GM19455 (cell line): ENCODE measurements at regions not wholly inside any gene's neighbourhood (a gene's known extent, or its start where the extent isn't known, plus 50 kb on each side); places are given as distances from the start of the nearest gene placed in this dataset.
A peak's percentile ranks its signal among the peaks of the same experiment; 100 is the strongest.
"Not testable (repeated sequence)": the region's sequence is repeated elsewhere in the genome, so short reads cannot be mapped to it uniquely, and the experiment has no call there.

Experiments used
- ATAC-seq: cut with Tn5 transposase; IDR thresholded peaks from one replicate; pipeline ENCODE4 v1.9.1; 2021; ENCODE audit not compliant: unreplicated experiment

- ATAC-seq: no peak
Measured at GRCh38 chr15:69704700-69705099, 252.1 kb downstream of the RPLP1 start.

GRCh38 chr15:69706353-69707097, 253.9 kb downstream of the RPLP1 start:
- no peak for ATAC-seq

- not testable (repeated sequence) for ATAC-seq
Measured at GRCh38 chr15:69707241-69707640, 254.6 kb downstream of the RPLP1 start.

- ATAC-seq: not testable (repeated sequence)
Measured at GRCh38 chr15:69708436-69709122, 256.0 kb downstream of the RPLP1 start.

GRCh38 chr15:69712991-69713390, 260.4 kb downstream of the RPLP1 start:
- no peak for ATAC-seq

- peak; percentile 91 for ATAC-seq
Measured at GRCh38 chr15:69713726-69714559, 261.3 kb downstream of the RPLP1 start.

- no peak for ATAC-seq
Measured at GRCh38 chr15:69715210-69715609, 262.6 kb downstream of the RPLP1 start.

GRCh38 chr15:69718436-69718835, 265.8 kb downstream of the RPLP1 start:
- ATAC-seq: no peak

- ATAC-seq: no peak
Measured at GRCh38 chr15:69718916-69719315, 266.3 kb downstream of the RPLP1 start.

GRCh38 chr15:69719527-69720240, 267.1 kb downstream of the RPLP1 start:
- ATAC-seq: no peak

GRCh38 chr15:69720536-69720935, 267.9 kb downstream of the RPLP1 start:
- no peak for ATAC-seq

GRCh38 chr15:69722924-69723323, 270.3 kb downstream of the RPLP1 start:
- ATAC-seq: no peak

GRCh38 chr15:69723404-69724096, 270.9 kb downstream of the RPLP1 start:
- no peak for ATAC-seq

- no peak for ATAC-seq
Measured at GRCh38 chr15:69724333-69724732, 271.7 kb downstream of the RPLP1 start.

- no peak for ATAC-seq
Measured at GRCh38 chr15:69725275-69725674, 272.7 kb downstream of the RPLP1 start.

GRCh38 chr15:69725957-69726356, 273.3 kb downstream of the RPLP1 start:
- ATAC-seq: no peak

- no peak for ATAC-seq
Measured at GRCh38 chr15:69727121-69727924, 274.7 kb downstream of the RPLP1 start.

- no peak for ATAC-seq
Measured at GRCh38 chr15:69729167-69729748, 276.6 kb downstream of the RPLP1 start.
